IMR-90 (cell line): ENCODE measurements at regions not wholly inside any gene's neighbourhood (a gene's known extent, or its start where the extent isn't known, plus 50 kb on each side); places are given as distances from the start of the nearest gene placed in this dataset.
"Not testable (repeated sequence)": the region's sequence is repeated elsewhere in the genome, so short reads cannot be mapped to it uniquely, and the experiment has no call there.

ENCODE experiments used
- ATAC-seq: fragments of 200-7000 bp; cut with Tn5 transposase; 2 replicates; pipeline ENCODE4 v1.9.1; 2020; ENCODE audit warnings: low read depth, mild to moderate bottlenecking, moderate library complexity
- BruUV-seq: library from RNA; stranded (reverse); fragments of 400-500 nt; replicated peaks from 2 replicates; lab custom pipeline; 2021; lab: Mats Ljungman, UMichigan
- CTCF ChIA-PET: fragments of 300-600 bp; formaldehyde crosslinking; extraction: SDS; loops from one replicate; lab custom pipeline; 2021; ENCODE audit warnings: antibody characterized with exemption; lab: Yijun Ruan, JAX
- POLR2A ChIA-PET: fragments of 300-600 bp; sonication (Branson Sonifier 250); formaldehyde crosslinking; loops from one replicate; lab custom pipeline; 2022; ENCODE audit warnings: antibody characterized with exemption; ENCODE audit not compliant: unreplicated experiment; lab: Charles Lee
- DNase-seq: peaks from one replicate; pipeline ENCODE4 v3.0.0; 2013
- H2AFZ ChIP-seq: replicated peaks from 2 replicates; pipeline ENCODE3; 2013; ENCODE audit warnings: low read length, mild to moderate bottlenecking; ENCODE audit not compliant: poor library complexity
- H2AK5ac ChIP-seq: 2 replicates; pipeline ENCODE4 v1.6.1; 2013; ENCODE audit warnings: low read depth, low read length, inconsistent platforms
- H2AK9ac ChIP-seq: replicated peaks from 2 replicates; pipeline ENCODE3; 2013; ENCODE audit warnings: mild to moderate bottlenecking, low read depth, low read length, moderate library complexity; ENCODE audit not compliant: poor library complexity
- H2BK120ac ChIP-seq: 2 replicates; pipeline ENCODE4 v1.6.1; 2013; ENCODE audit warnings: low read depth, low read length, inconsistent platforms
- H2BK15ac ChIP-seq: 3 replicates; pipeline ENCODE4 v1.6.1; 2013; ENCODE audit warnings: low read depth, low read length, inconsistent platforms
- H2BK20ac ChIP-seq: 2 replicates; pipeline ENCODE4 v1.6.1; 2013; ENCODE audit warnings: low read depth, mild to moderate bottlenecking, inconsistent platforms, low read length, moderate library complexity
- H2BK5ac ChIP-seq: 2 replicates; pipeline ENCODE4 v1.6.1; 2013; ENCODE audit warnings: mild to moderate bottlenecking, low read depth, low read length, inconsistent platforms; ENCODE audit not compliant: poor library complexity, severe bottlenecking
- H3K14ac ChIP-seq: replicated peaks from 2 replicates; pipeline ENCODE4 v1.6.1; 2013; ENCODE audit warnings: low read depth, low read length, inconsistent platforms
- H3K18ac ChIP-seq: 2 replicates; pipeline ENCODE4 v1.6.1; 2013; ENCODE audit warnings: low read depth, low read length, control low read depth
- H3K23ac ChIP-seq: 2 replicates; pipeline ENCODE4 v1.6.1; 2013; ENCODE audit warnings: low read depth, low read length, inconsistent platforms
- H3K27ac ChIP-seq: 2 replicates; pipeline ENCODE4 v1.5.1; 2013; ENCODE audit warnings: mild to moderate bottlenecking, control low read depth, low read length; ENCODE audit not compliant: insufficient read depth
- H3K27me3 ChIP-seq: 2 replicates; pipeline ENCODE4 v1.6.1; 2013; ENCODE audit warnings: low read length; ENCODE audit not compliant: control insufficient read depth, insufficient read depth
- H3K36me3 ChIP-seq: 2 replicates; pipeline ENCODE4 v1.6.1; 2013; ENCODE audit warnings: low read length, mixed read lengths; ENCODE audit not compliant: control insufficient read depth, insufficient read depth
- H3K4ac ChIP-seq: 2 replicates; pipeline ENCODE4 v1.6.1; 2013; ENCODE audit warnings: low read depth, low read length, inconsistent platforms
- H3K4me1 ChIP-seq: 2 replicates; pipeline ENCODE4 v1.6.1; 2013; ENCODE audit warnings: low read length, mixed read lengths; ENCODE audit not compliant: control insufficient read depth, insufficient read depth
- H3K4me2 ChIP-seq: 2 replicates; pipeline ENCODE4 v1.6.1; 2013; ENCODE audit warnings: low read depth, mild to moderate bottlenecking, control low read depth, low read length, moderate library complexity
- H3K4me3 ChIP-seq: 2 replicates; pipeline ENCODE4 v1.5.1; 2013; ENCODE audit warnings: low read depth, mild to moderate bottlenecking, control low read depth, low read length, moderate library complexity; ENCODE audit not compliant: insufficient read depth
- H3K56ac ChIP-seq: 2 replicates; pipeline ENCODE4 v1.6.1; 2013; ENCODE audit warnings: low read length, inconsistent platforms; ENCODE audit not compliant: insufficient read depth; ENCODE audit errors: extremely low read depth
- H3K79me1 ChIP-seq, 2 experiments: 2 replicates each; pipeline ENCODE4 v1.6.1; 2013; ENCODE audit warnings: low read length in 2 of 2, inconsistent platforms in 1 of 2, low read depth in 1 of 2
- H3K9ac ChIP-seq: 2 replicates; pipeline ENCODE4 v1.6.1; 2013; ENCODE audit warnings: low read depth, low read length, control low read depth
- H3K9me1 ChIP-seq: 2 replicates; pipeline ENCODE4 v1.6.1; 2013; ENCODE audit warnings: low read length, inconsistent platforms; ENCODE audit not compliant: insufficient read depth
- H3K9me3 ChIP-seq: 2 replicates; pipeline ENCODE4 v1.6.1; 2013; ENCODE audit warnings: low read length; ENCODE audit not compliant: control insufficient read depth, insufficient read depth
- H4K20me1 ChIP-seq: 2 replicates; pipeline ENCODE4 v1.6.1; 2013; ENCODE audit warnings: low read length, inconsistent platforms; ENCODE audit not compliant: insufficient read depth
- H4K5ac ChIP-seq: 2 replicates; pipeline ENCODE4 v1.6.1; 2013; ENCODE audit warnings: mild to moderate bottlenecking, low read depth, low read length, control low read depth
- H4K8ac ChIP-seq, 2 experiments: 2 replicates each; pipeline ENCODE4 v1.6.1; 2013; ENCODE audit warnings: low read depth in 2 of 2, low read length in 2 of 2, control low read depth in 1 of 2, inconsistent platforms in 1 of 2
- H4K91ac ChIP-seq: 2 replicates; pipeline ENCODE4 v1.6.1; 2013; ENCODE audit warnings: low read depth, low read length, inconsistent platforms; ENCODE audit not compliant: insufficient read depth
- BHLHE40 ChIP-seq: fragments of 150-350 bp; IDR thresholded peaks from 2 replicates; pipeline ENCODE4 v1.6.1; 2016; ENCODE audit warnings: mild to moderate bottlenecking, low read depth, low read length
- CHD1 ChIP-seq: IDR thresholded peaks from 2 replicates; pipeline ENCODE4 v1.6.1; 2012; ENCODE audit warnings: low read depth, low read length, improper control_type of control experiment
- FOS ChIP-seq: fragments of 150-350 bp; IDR thresholded peaks from 2 replicates; pipeline ENCODE4 v1.6.1; 2016; ENCODE audit warnings: low read depth, low read length
- MAFK ChIP-seq: IDR thresholded peaks from 2 replicates; pipeline ENCODE4 v1.6.1; 2012; ENCODE audit warnings: low read depth, low read length, improper control_type of control experiment
- MAZ ChIP-seq: IDR thresholded peaks from 2 replicates; pipeline ENCODE4 v1.6.1; 2012; ENCODE audit warnings: low read depth, mild to moderate bottlenecking, low read length, improper control_type of control experiment, moderate library complexity, borderline replicate concordance
- MXI1 ChIP-seq: IDR thresholded peaks from 2 replicates; pipeline ENCODE4 v1.6.1; 2012; ENCODE audit warnings: low read depth, mild to moderate bottlenecking, low read length, moderate library complexity, borderline replicate concordance
- NFE2L2 ChIP-seq: fragments of 150-350 bp; IDR thresholded peaks from 2 replicates; pipeline ENCODE4 v1.6.1; 2016; ENCODE audit warnings: low read depth, mild to moderate bottlenecking, low read length
- POLR2A ChIP-seq: IDR thresholded peaks from 2 replicates; pipeline ENCODE4 v1.6.1; 2012; ENCODE audit warnings: mild to moderate bottlenecking, low read depth, low read length
- RCOR1 ChIP-seq: IDR thresholded peaks from 2 replicates; pipeline ENCODE4 v1.6.1; 2012; ENCODE audit warnings: mild to moderate bottlenecking, low read length, improper control_type of control experiment; ENCODE audit not compliant: insufficient replicate concordance
- WGBS, 2 experiments: methylation state at CpG; one replicate each; pipeline versions ENCODE4 v1.1.5 to v1.1.7; 2013; ENCODE audit warnings: missing lambda C conversion rate in 2 of 2; ENCODE audit not compliant: insufficient read length in 1 of 2; ENCODE audit errors: extremely low coverage in 2 of 2; 5-methylcytosine and 5-hydroxymethylcytosine counted together
- dilution Hi-C: fragments of 300-500 bp; cut with HindIII; formaldehyde crosslinking; loops from one replicate; pipeline ENCODE4 v1.14.3; 2018; ENCODE audit warnings: low sequenced_read_pairs; ENCODE audit not compliant: unreplicated experiment
- in situ Hi-C: fragments of 300-500 bp; cut with MboI; formaldehyde crosslinking; loops from 3 replicates; pipeline ENCODE4 v1.14.3; 2019; ENCODE audit warnings: low sequenced_read_pairs, inconsistent platforms, mixed read lengths
- intact Hi-C: fragments of 100-400 bp; cut with micrococcal nuclease; formaldehyde crosslinking; loops from 2 replicates; pipeline ENCODE4 v1.10.0; 2022
- TF ChIP-seq, protein P1 (sequence below): conservative IDR thresholded peaks from 2 replicates; pipeline ENCODE4 v1.5.1; 2012; ENCODE audit warnings: mild to moderate bottlenecking, low read depth, low read length, improper control_type of control experiment

DNA sequence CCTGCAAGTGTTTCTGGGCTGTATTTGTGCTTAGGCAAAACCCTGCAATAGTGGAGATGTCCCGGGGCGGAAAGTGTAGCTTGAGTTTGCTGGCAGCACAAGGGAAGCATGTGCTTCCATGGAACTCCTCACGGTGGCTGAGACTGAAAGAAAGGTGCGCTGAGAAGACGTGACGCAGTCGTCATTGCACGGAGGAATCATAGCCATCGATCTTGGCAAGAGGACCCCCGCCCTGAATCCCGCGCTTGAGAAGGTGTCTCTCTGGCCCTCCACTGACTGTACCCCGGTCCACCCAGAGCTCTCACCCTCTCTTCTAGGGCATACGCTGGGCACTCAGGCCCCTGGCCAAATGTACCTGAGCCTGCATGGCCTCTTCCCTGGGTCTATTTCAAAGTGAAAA is 1081.8 kb upstream of the DEFB115 start:
- no peak overlapping the region for H2BK15ac ChIP-seq
- no peak overlapping the region for H4K91ac ChIP-seq
- H3K9me1 ChIP-seq: no peaks in the 10 kb centered on the region
- no peak overlapping the region for H3K27ac ChIP-seq
- no peaks in the 10 kb centered on the region for H4K20me1 ChIP-seq
- ChIA-PET POLR2A (no interaction called here), CTCF (no interaction called here)
- H3K4me2 ChIP-seq: no peak overlapping the region
- H3K4me1 ChIP-seq: no peaks in the 10 kb centered on the region
- H3K23ac ChIP-seq: no peak overlapping the region
- peaks cover 4% of the 10 kb centered on the region; the same call in 1 of the 2 replicates for H3K9me3 ChIP-seq
- ATAC-seq (no peak), DNase-seq (no peak)
- no peak overlapping the region for H3K9ac ChIP-seq
- H4K5ac ChIP-seq: no peak overlapping the region
- no peaks in the 10 kb centered on the region for H3K36me3 ChIP-seq
- H3K4ac ChIP-seq: no peak overlapping the region
- H2BK120ac ChIP-seq: no peak overlapping the region
- no peak overlapping the region for H2AK5ac ChIP-seq
- no peaks in the 10 kb centered on the region for H3K79me1 ChIP-seq
- 78% methylated on average over 3 of the region's 14 CpGs; no CpG with 5 or more reads in 1 of the 2 experiments for WGBS, 2 experiments
- no peak overlapping the region for H3K56ac ChIP-seq
- dilution Hi-C loops (no loop called here), in situ Hi-C loops (no loop called here), intact Hi-C loops (no loop called here)
- H3K27me3 ChIP-seq: no peaks in the 10 kb centered on the region
- no peak overlapping the region for H3K4me3 ChIP-seq
- H2BK20ac ChIP-seq: no peak overlapping the region
- no peak overlapping the region for H2AK9ac ChIP-seq
- no peak overlapping the region for H2AFZ ChIP-seq
- BruUV-seq: no TSS peak
- TF ChIP-seq MAZ: no peak
- TF ChIP-seq BHLHE40: no peak
- TF ChIP-seq, protein P1, sequence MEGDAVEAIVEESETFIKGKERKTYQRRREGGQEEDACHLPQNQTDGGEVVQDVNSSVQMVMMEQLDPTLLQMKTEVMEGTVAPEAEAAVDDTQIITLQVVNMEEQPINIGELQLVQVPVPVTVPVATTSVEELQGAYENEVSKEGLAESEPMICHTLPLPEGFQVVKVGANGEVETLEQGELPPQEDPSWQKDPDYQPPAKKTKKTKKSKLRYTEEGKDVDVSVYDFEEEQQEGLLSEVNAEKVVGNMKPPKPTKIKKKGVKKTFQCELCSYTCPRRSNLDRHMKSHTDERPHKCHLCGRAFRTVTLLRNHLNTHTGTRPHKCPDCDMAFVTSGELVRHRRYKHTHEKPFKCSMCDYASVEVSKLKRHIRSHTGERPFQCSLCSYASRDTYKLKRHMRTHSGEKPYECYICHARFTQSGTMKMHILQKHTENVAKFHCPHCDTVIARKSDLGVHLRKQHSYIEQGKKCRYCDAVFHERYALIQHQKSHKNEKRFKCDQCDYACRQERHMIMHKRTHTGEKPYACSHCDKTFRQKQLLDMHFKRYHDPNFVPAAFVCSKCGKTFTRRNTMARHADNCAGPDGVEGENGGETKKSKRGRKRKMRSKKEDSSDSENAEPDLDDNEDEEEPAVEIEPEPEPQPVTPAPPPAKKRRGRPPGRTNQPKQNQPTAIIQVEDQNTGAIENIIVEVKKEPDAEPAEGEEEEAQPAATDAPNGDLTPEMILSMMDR: no peak
- TF ChIP-seq MXI1: no peak
- TF ChIP-seq RCOR1: no peak
- no peak for TF ChIP-seq NFE2L2
- TF ChIP-seq MAFK: no peak
- no peak for TF ChIP-seq POLR2A
- TF ChIP-seq FOS: no peak
- no peak for TF ChIP-seq CHD1
- H3K14ac ChIP-seq: no peak overlapping the region
- no peak overlapping the region for H4K8ac ChIP-seq
- H3K18ac ChIP-seq: no peak overlapping the region
- H2BK5ac ChIP-seq: no peak overlapping the region

DNA sequence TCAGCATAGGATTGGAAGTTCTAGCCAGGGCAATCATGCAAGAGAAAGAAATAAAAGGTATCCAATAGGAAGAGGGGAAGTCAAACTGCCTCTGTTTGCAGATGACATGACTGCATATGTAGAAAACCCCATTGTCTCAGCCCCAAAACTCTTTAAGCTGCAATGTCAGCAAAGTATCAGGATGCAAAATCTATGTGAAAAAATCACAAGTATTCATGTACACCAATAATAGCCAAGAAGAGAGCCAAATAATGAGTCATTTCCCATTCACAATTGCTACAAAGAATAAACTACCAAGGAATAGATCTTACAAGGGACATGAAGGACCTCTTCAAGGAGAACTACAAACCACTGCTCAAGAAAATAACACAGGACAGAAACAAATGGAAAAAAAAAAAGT is 1074.3 kb upstream of the DEFB115 start:
- H3K23ac ChIP-seq, ATAC-seq, DNase-seq, H4K5ac ChIP-seq, H3K36me3 ChIP-seq, dilution Hi-C loops, H3K14ac ChIP-seq, H2AK5ac ChIP-seq, H2AK9ac ChIP-seq, H2BK15ac ChIP-seq, H4K20me1 ChIP-seq, H3K4me3 ChIP-seq, H3K4ac ChIP-seq, H4K91ac ChIP-seq, H3K56ac ChIP-seq, H3K27me3 ChIP-seq, H3K4me2 ChIP-seq, H3K9me1 ChIP-seq, in situ Hi-C loops, CTCF ChIA-PET, H2BK20ac ChIP-seq, H3K27ac ChIP-seq, intact Hi-C loops, H2AFZ ChIP-seq, H2BK5ac ChIP-seq, H3K18ac ChIP-seq, BruUV-seq, POLR2A ChIA-PET, H3K9me3 ChIP-seq, H3K79me1 ChIP-seq, H3K4me1 ChIP-seq, H3K9ac ChIP-seq, H2BK120ac ChIP-seq, H4K8ac ChIP-seq: not testable (repeated sequence)
